Tibial nerve (tissue), 4 donors: ENCODE measurements at regions not wholly inside any gene's neighbourhood (a gene's known extent, or its start where the extent isn't known, plus 50 kb on each side); places are given as distances from the start of the nearest gene placed in this dataset.

Source experiments
- DNase-seq, 2 donors: peaks; one replicate each; pipeline ENCODE4 v3.0.0-alpha.2; 2019; ENCODE audit warnings: low spot score in 2 of 2
- H3K27ac ChIP-seq, 4 donors: fragments of 200-600 bp; sonication (generic) in 3 of 4; one replicate each; pipeline ENCODE4 v1.5.1; 2017 to 2019; ENCODE audit warnings: mild to moderate bottlenecking in 1 of 4
- H3K27me3 ChIP-seq, 2 donors: fragments of 200-600 bp; sonication (generic) in 1 of 2; one replicate each; pipeline versions ENCODE4 v1.5.1 to v1.6.0; 2017 to 2019
- H3K36me3 ChIP-seq, 3 donors: fragments of 200-600 bp; sonication (generic); one replicate each; pipeline ENCODE4 v1.5.1; 2018 to 2019
- H3K4me1 ChIP-seq, 4 donors: fragments of 200-600 bp; sonication (generic) in 3 of 4; one replicate each; pipeline ENCODE4 v1.5.1; 2017 to 2019
- H3K4me3 ChIP-seq, 4 donors: fragments of 200-600 bp; sonication (generic) in 3 of 4; one replicate each; pipeline ENCODE4 v1.5.1; 2017 to 2019; ENCODE audit warnings: mild to moderate bottlenecking in 1 of 4, moderate library complexity in 1 of 4
- H3K9me3 ChIP-seq, 4 donors: fragments of 200-600 bp; sonication (generic) in 3 of 4; one replicate each; pipeline ENCODE4 v1.5.1; 2017 to 2019
- CTCF ChIP-seq, 5 experiments: fragments of 200-600 bp in 3 of 5; fragments of 450-650 bp in 2 of 5; sonication (generic) in 3 of 5; IDR thresholded peaks; one replicate each; pipeline ENCODE4 v1.5.1; 2016 to 2019; ENCODE audit warnings: antibody characterized with exemption in 5 of 5, mild to moderate bottlenecking in 3 of 5, moderate library complexity in 2 of 5
- EP300 ChIP-seq, 2 donors: sonication (generic); formaldehyde crosslinking; IDR thresholded peaks; one replicate each; pipeline ENCODE4 v1.6.1; 2017; ENCODE audit warnings: antibody characterized with exemption in 2 of 2, mild to moderate bottlenecking in 1 of 2
- POLR2A ChIP-seq, 2 donors: fragments of 450-650 bp; IDR thresholded peaks; one replicate each; pipeline ENCODE4 v1.6.1; 2017; ENCODE audit warnings: antibody characterized with exemption in 2 of 2, mild to moderate bottlenecking in 2 of 2, moderate library complexity in 2 of 2
- WGBS, 2 donors: methylation state at CpG; one replicate each; pipeline ENCODE4 v1.1.5; 2018; 5-methylcytosine and 5-hydroxymethylcytosine counted together

- no peak for DNase-seq
- 17% methylated on average over 1 of the region's 1 CpG for WGBS, 2 donors
- no peaks in the 10 kb centered on the region for H3K27me3 ChIP-seq
- H3K4me3 ChIP-seq = no peak overlapping the region
- TF ChIP-seq EP300 (IDR thresholded peaks at IDR 0.05) = no peak
- no peaks in the 10 kb centered on the region for H3K9me3 ChIP-seq
- peaks cover 0 to 9% (median 0%) of the 10 kb centered on the region in 4 donors for H3K4me1 ChIP-seq
- no peaks in the 10 kb centered on the region for H3K36me3 ChIP-seq
- H3K27ac ChIP-seq = no peak overlapping the region
Measured at GRCh38 chr2:66021296-66021695, 413.6 kb upstream of the MEIS1 start.

- no peak for DNase-seq
- 92 to 95% methylated on average over 2 of the region's 2 CpGs for WGBS, 2 donors
- TF ChIP-seq POLR2A (IDR thresholded peaks at IDR 0.05) (no peak), CTCF (IDR thresholded peaks at IDR 0.05) (no peak)
- Histone ChIP-seq H3K9me3 (no peaks in the 10 kb centered on the region), H3K4me1 (peaks cover 0 to 9% (median 0%) of the 10 kb centered on the region in 4 donors), H3K27me3 (no peaks in the 10 kb centered on the region), H3K36me3 (no peaks in the 10 kb centered on the region), H3K27ac (no peak overlapping the region), H3K4me3 (no peak overlapping the region)
Measured at GRCh38 chr2:66017763-66018162, 417.2 kb upstream of the MEIS1 start.

- DNase-seq = no peak
- H3K27me3 ChIP-seq = no peaks in the 10 kb centered on the region
- no peaks in the 10 kb centered on the region for H3K36me3 ChIP-seq
- H3K27ac ChIP-seq = no peak overlapping the region
- H3K9me3 ChIP-seq = peaks cover 0 to 5% (median 0%) of the 10 kb centered on the region in 4 donors
- no peak for TF ChIP-seq EP300 (IDR thresholded peaks at IDR 0.05)
- no peak overlapping the region for H3K4me3 ChIP-seq
- WGBS, 2 donors = 89 to 95% methylated on average over 6 of the region's 6 CpGs
- H3K4me1 ChIP-seq = no peaks in the 10 kb centered on the region
Measured at GRCh38 chr2:66014450-66014849, 420.5 kb upstream of the MEIS1 start.

GRCh38 chr2:66013456-66013855 is 421.5 kb upstream of the MEIS1 start:
- no peak for TF ChIP-seq POLR2A (IDR thresholded peaks at IDR 0.05)
- no peak for TF ChIP-seq EP300 (IDR thresholded peaks at IDR 0.05)
- no peak for TF ChIP-seq CTCF (IDR thresholded peaks at IDR 0.05)
- no peaks in the 10 kb centered on the region for H3K27me3 ChIP-seq
- peaks cover 0 to 5% (median 0%) of the 10 kb centered on the region in 4 donors for H3K9me3 ChIP-seq
- no peaks in the 10 kb centered on the region for H3K36me3 ChIP-seq
- H3K4me3 ChIP-seq = no peak overlapping the region
- no peaks in the 10 kb centered on the region for H3K4me1 ChIP-seq
- DNase-seq = no peak
- no peak overlapping the region for H3K27ac ChIP-seq

- no peak for TF ChIP-seq CTCF (IDR thresholded peaks at IDR 0.05)
- no peak for TF ChIP-seq EP300 (IDR thresholded peaks at IDR 0.05)
- no peak for TF ChIP-seq POLR2A (IDR thresholded peaks at IDR 0.05)
- H3K27me3 ChIP-seq = no peaks in the 10 kb centered on the region
- no peaks in the 10 kb centered on the region for H3K36me3 ChIP-seq
- H3K4me3 ChIP-seq = no peak overlapping the region
- DNase-seq = no peak
- no peaks in the 10 kb centered on the region for H3K9me3 ChIP-seq
- H3K4me1 ChIP-seq = no peaks in the 10 kb centered on the region
- H3K27ac ChIP-seq = no peak overlapping the region
Measured at GRCh38 chr2:66003931-66004330, 431.0 kb upstream of the MEIS1 start.

GRCh38 chr2:66001538-66001937 is 433.4 kb upstream of the MEIS1 start:
- no peaks in the 10 kb centered on the region for H3K9me3 ChIP-seq
- no peaks in the 10 kb centered on the region for H3K27me3 ChIP-seq
- no peaks in the 10 kb centered on the region for H3K4me1 ChIP-seq
- no peak for DNase-seq
- WGBS, 2 donors = 69% methylated on average over 2 of the region's 2 CpGs
- no peak for TF ChIP-seq EP300 (IDR thresholded peaks at IDR 0.05)
- no peak for TF ChIP-seq POLR2A (IDR thresholded peaks at IDR 0.05)
- no peak for TF ChIP-seq CTCF (IDR thresholded peaks at IDR 0.05)
- H3K4me3 ChIP-seq = no peak overlapping the region
- no peaks in the 10 kb centered on the region for H3K36me3 ChIP-seq
- no peak overlapping the region for H3K27ac ChIP-seq
